ENCODE measurements at regions not wholly inside any gene's neighbourhood (a gene's known extent, or its start where the extent isn't known, plus 50 kb on each side); places are given as distances from the start of the nearest gene placed in this dataset.

DNA sequence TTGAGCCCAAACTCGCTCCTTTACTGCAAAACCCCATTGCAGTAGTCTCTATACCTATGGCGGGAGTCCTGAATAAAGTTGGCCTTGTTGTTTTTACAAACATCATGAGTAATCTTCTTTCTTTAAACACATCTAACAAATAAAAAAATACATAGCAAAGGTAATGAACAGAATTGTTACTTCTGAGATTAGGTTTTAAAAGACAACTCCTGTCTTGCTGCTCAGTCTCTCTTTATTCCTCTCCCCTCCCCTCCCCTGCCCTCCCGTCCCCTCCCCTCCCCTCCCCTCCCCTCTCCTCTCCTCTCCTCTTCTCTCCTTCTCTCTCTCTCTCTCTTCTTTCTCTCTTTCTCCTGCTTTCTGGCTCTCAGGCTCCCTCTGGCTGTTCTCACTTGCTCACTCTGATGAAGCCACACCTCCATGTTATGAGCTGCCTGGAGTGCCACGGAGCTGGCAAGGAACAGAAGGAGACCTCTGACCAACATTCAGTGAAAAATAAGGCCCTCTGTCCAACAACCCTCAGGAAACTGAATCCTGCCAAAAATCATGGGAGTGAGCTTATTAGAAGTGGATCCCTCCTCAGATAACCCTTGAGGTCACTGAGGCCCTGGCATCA, 300.7 kb upstream of the MIR17HG start:
- TF ChIP-seq, protein P1, sequence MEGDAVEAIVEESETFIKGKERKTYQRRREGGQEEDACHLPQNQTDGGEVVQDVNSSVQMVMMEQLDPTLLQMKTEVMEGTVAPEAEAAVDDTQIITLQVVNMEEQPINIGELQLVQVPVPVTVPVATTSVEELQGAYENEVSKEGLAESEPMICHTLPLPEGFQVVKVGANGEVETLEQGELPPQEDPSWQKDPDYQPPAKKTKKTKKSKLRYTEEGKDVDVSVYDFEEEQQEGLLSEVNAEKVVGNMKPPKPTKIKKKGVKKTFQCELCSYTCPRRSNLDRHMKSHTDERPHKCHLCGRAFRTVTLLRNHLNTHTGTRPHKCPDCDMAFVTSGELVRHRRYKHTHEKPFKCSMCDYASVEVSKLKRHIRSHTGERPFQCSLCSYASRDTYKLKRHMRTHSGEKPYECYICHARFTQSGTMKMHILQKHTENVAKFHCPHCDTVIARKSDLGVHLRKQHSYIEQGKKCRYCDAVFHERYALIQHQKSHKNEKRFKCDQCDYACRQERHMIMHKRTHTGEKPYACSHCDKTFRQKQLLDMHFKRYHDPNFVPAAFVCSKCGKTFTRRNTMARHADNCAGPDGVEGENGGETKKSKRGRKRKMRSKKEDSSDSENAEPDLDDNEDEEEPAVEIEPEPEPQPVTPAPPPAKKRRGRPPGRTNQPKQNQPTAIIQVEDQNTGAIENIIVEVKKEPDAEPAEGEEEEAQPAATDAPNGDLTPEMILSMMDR (IDR thresholded peaks at IDR 0.05), result no peak
- TF ChIP-seq POLR2AphosphoS5 (IDR thresholded peaks at IDR 0.05) (no peak), POLR2A (IDR thresholded peaks at IDR 0.05) (no peak)

All from prostate gland (tissue), 2 donors.